Mesendoderm (in vitro differentiated cells): ENCODE measurements at regions not wholly inside any gene's neighbourhood (a gene's known extent, or its start where the extent isn't known, plus 50 kb on each side); places are given as distances from the start of the nearest gene placed in this dataset.
A peak's percentile ranks its signal among the peaks of the same experiment; 100 is the strongest.

Experiments used
- DNase-seq: peaks from one replicate; pipeline ENCODE4 v3.0.0; 2013
- H2AK5ac ChIP-seq: 2 replicates; pipeline ENCODE4 v1.6.1; 2013; ENCODE audit warnings: low read length, inconsistent platforms
- H2BK120ac ChIP-seq: 2 replicates; pipeline ENCODE4 v1.6.1; 2013; ENCODE audit warnings: low read depth, mild to moderate bottlenecking, low read length, moderate library complexity, mixed read lengths
- H2BK15ac ChIP-seq: replicated peaks from 2 replicates; pipeline ENCODE4 v1.6.1; 2013; ENCODE audit warnings: low read depth, mild to moderate bottlenecking, moderate library complexity
- H2BK5ac ChIP-seq: 2 replicates; pipeline ENCODE4 v1.6.1; 2013; ENCODE audit warnings: low read length, inconsistent platforms
- H3K18ac ChIP-seq: 2 replicates; pipeline ENCODE4 v1.6.1; 2013; ENCODE audit warnings: mild to moderate bottlenecking, low read length, mixed read lengths
- H3K23ac ChIP-seq: one replicate; pipeline ENCODE4 v1.6.1; 2013; ENCODE audit warnings: low read length
- H3K27ac ChIP-seq: 2 replicates; pipeline ENCODE4 v1.5.1; 2013; ENCODE audit warnings: low read depth, mild to moderate bottlenecking, inconsistent platforms, low read length, moderate library complexity
- H3K27me3 ChIP-seq: 2 replicates; pipeline ENCODE4 v1.6.1; 2013; ENCODE audit warnings: low read length, control low read depth, mild to moderate bottlenecking, inconsistent platforms; ENCODE audit not compliant: insufficient read depth, poor library complexity
- H3K36me3 ChIP-seq: 2 replicates; pipeline ENCODE4 v1.6.1; 2013; ENCODE audit warnings: low read length, inconsistent platforms; ENCODE audit not compliant: control insufficient read depth, insufficient read depth
- H3K4ac ChIP-seq: one replicate; pipeline ENCODE4 v1.6.1; 2013; ENCODE audit warnings: low read depth, mild to moderate bottlenecking, low read length, moderate library complexity
- H3K4me1 ChIP-seq: 2 replicates; pipeline ENCODE4 v1.6.1; 2013; ENCODE audit warnings: low read depth, low read length, inconsistent platforms; ENCODE audit not compliant: control insufficient read depth
- H3K4me2 ChIP-seq: 2 replicates; pipeline ENCODE4 v1.6.1; 2013; ENCODE audit warnings: low read length
- H3K4me3 ChIP-seq: 2 replicates; pipeline ENCODE4 v1.5.1; 2013; ENCODE audit warnings: mild to moderate bottlenecking, low read length
- H3K56ac ChIP-seq: one replicate; pipeline ENCODE4 v1.6.1; 2013; ENCODE audit warnings: low read length
- H3K79me1 ChIP-seq: 2 replicates; pipeline ENCODE4 v1.6.1; 2013; ENCODE audit warnings: low read length, inconsistent platforms
- H3K79me2 ChIP-seq: 2 replicates; pipeline ENCODE4 v1.6.1; 2013; ENCODE audit warnings: mild to moderate bottlenecking, low read length; ENCODE audit not compliant: control insufficient read depth, insufficient read depth
- H3K9ac ChIP-seq: 2 replicates; pipeline ENCODE4 v1.6.1; 2013; ENCODE audit warnings: low read length, inconsistent platforms
- H4K5ac ChIP-seq: one replicate; pipeline ENCODE4 v1.6.1; 2013; ENCODE audit warnings: low read length
- H4K8ac ChIP-seq: one replicate; pipeline ENCODE4 v1.6.1; 2013; ENCODE audit warnings: low read depth, mild to moderate bottlenecking, control low read depth, low read length, moderate library complexity
- WGBS: extraction: QIAGEN DNeasy Blood & Tissue Kit; methylation state at CpG from one replicate; pipeline ENCODE4 v1.1.7; 2013; ENCODE audit warnings: low lambda C conversion rate, missing lambda C conversion rate; ENCODE audit not compliant: insufficient coverage; ENCODE audit errors: extremely low coverage; 5-methylcytosine and 5-hydroxymethylcytosine counted together

GRCh38 chr1:118504867-118505266 is 319.8 kb upstream of the SPAG17 start:
- no peak overlapping the region for H3K56ac ChIP-seq
- peaks cover 7% of the 10 kb centered on the region for H3K4me1 ChIP-seq
- H3K18ac ChIP-seq: no peak overlapping the region
- no peaks in the 10 kb centered on the region for H3K27me3 ChIP-seq
- H3K4me2 ChIP-seq: no peak overlapping the region
- H3K79me1 ChIP-seq: no peaks in the 10 kb centered on the region
- no peak overlapping the region for H3K4ac ChIP-seq
- no peak overlapping the region for H2BK15ac ChIP-seq
- H3K9ac ChIP-seq: no peak overlapping the region
- no peak overlapping the region for H2BK120ac ChIP-seq
- no peak overlapping the region for H4K5ac ChIP-seq
- H3K79me2 ChIP-seq: no peaks in the 10 kb centered on the region
- no peak overlapping the region for H3K23ac ChIP-seq
- no peak overlapping the region for H2BK5ac ChIP-seq
- no peak overlapping the region for H4K8ac ChIP-seq
- H3K36me3 ChIP-seq: no peaks in the 10 kb centered on the region
- WGBS: no CpG with 5 or more reads among the region's 4 CpGs
- H3K4me3 ChIP-seq: no peak overlapping the region
- no peak overlapping the region for H2AK5ac ChIP-seq
- DNase-seq: no peak
- H3K27ac ChIP-seq: no peak overlapping the region

GRCh38 chr1:118504221-118504644 is 319.2 kb upstream of the SPAG17 start:
- no peaks in the 10 kb centered on the region for H3K79me1 ChIP-seq
- H3K56ac ChIP-seq: peak overlapping the region; percentile 54
- no CpG with 5 or more reads among the region's 2 CpGs for WGBS
- no peak overlapping the region for H2AK5ac ChIP-seq
- no peaks in the 10 kb centered on the region for H3K79me2 ChIP-seq
- peak overlapping the region; percentile 35 for H3K27ac ChIP-seq
- no peak overlapping the region for H4K5ac ChIP-seq
- H3K36me3 ChIP-seq: no peaks in the 10 kb centered on the region
- H3K9ac ChIP-seq: no peak overlapping the region
- DNase-seq: peak; percentile 81
- no peak overlapping the region for H4K8ac ChIP-seq
- no peaks in the 10 kb centered on the region for H3K27me3 ChIP-seq
- no peak overlapping the region for H3K4me3 ChIP-seq
- no peak overlapping the region for H3K4me2 ChIP-seq
- no peak overlapping the region for H3K18ac ChIP-seq
- H3K23ac ChIP-seq: no peak overlapping the region
- no peak overlapping the region for H2BK15ac ChIP-seq
- no peak overlapping the region for H2BK5ac ChIP-seq
- no peak overlapping the region for H3K4ac ChIP-seq
- no peak overlapping the region for H2BK120ac ChIP-seq
- H3K4me1 ChIP-seq: peaks cover 7% of the 10 kb centered on the region

GRCh38 chr1:118503752-118504151 is 318.7 kb upstream of the SPAG17 start:
- DNase-seq: no peak
- Histone ChIP-seq H3K79me1 (no peaks in the 10 kb centered on the region), H2BK120ac (no peak overlapping the region), H3K4me2 (no peak overlapping the region), H3K79me2 (no peaks in the 10 kb centered on the region), H3K4ac (no peak overlapping the region), H2BK15ac (no peak overlapping the region), H3K27ac (no peak overlapping the region), H4K8ac (no peak overlapping the region), H4K5ac (no peak overlapping the region), H3K18ac (no peak overlapping the region), H3K36me3 (no peaks in the 10 kb centered on the region), H2BK5ac (no peak overlapping the region), H3K23ac (no peak overlapping the region), H3K56ac (peak overlapping the region; percentile 26), H3K4me3 (no peak overlapping the region), H3K4me1 (peaks cover 7% of the 10 kb centered on the region), H3K9ac (no peak overlapping the region), H3K27me3 (no peaks in the 10 kb centered on the region), H2AK5ac (no peak overlapping the region)

GRCh38 chr1:118494998-118495397 is 310.0 kb upstream of the SPAG17 start:
- Histone ChIP-seq H3K9ac (no peak overlapping the region), H3K27me3 (no peaks in the 10 kb centered on the region), H3K4me3 (no peak overlapping the region), H3K4me1 (no peaks in the 10 kb centered on the region), H3K18ac (no peak overlapping the region), H3K79me1 (no peaks in the 10 kb centered on the region), H3K23ac (no peak overlapping the region), H2BK15ac (no peak overlapping the region), H4K8ac (no peak overlapping the region), H3K56ac (no peak overlapping the region), H2BK120ac (no peak overlapping the region), H3K79me2 (no peaks in the 10 kb centered on the region), H4K5ac (no peak overlapping the region), H3K4me2 (no peak overlapping the region), H3K27ac (no peak overlapping the region), H3K4ac (no peak overlapping the region), H2AK5ac (no peak overlapping the region), H2BK5ac (no peak overlapping the region), H3K36me3 (no peaks in the 10 kb centered on the region)
- DNase-seq: no peak
- WGBS: no CpG with 5 or more reads among the region's 1 CpG

GRCh38 chr1:118488787-118489186 is 303.8 kb upstream of the SPAG17 start:
- no peak overlapping the region for H3K56ac ChIP-seq
- DNase-seq: no peak
- H2BK5ac ChIP-seq: no peak overlapping the region
- WGBS: no CpG with 5 or more reads among the region's 3 CpGs
- no peak overlapping the region for H4K5ac ChIP-seq
- no peak overlapping the region for H3K4me3 ChIP-seq
- H3K27ac ChIP-seq: no peak overlapping the region
- H2BK120ac ChIP-seq: no peak overlapping the region
- no peak overlapping the region for H3K9ac ChIP-seq
- H3K36me3 ChIP-seq: no peaks in the 10 kb centered on the region
- H3K4me1 ChIP-seq: peaks cover under 1% of the 10 kb centered on the region
- no peak overlapping the region for H2AK5ac ChIP-seq
- no peak overlapping the region for H3K23ac ChIP-seq
- no peak overlapping the region for H3K4ac ChIP-seq
- no peaks in the 10 kb centered on the region for H3K79me2 ChIP-seq
- no peak overlapping the region for H2BK15ac ChIP-seq
- H3K79me1 ChIP-seq: no peaks in the 10 kb centered on the region
- no peak overlapping the region for H4K8ac ChIP-seq
- H3K4me2 ChIP-seq: no peak overlapping the region
- no peaks in the 10 kb centered on the region for H3K27me3 ChIP-seq
- no peak overlapping the region for H3K18ac ChIP-seq

- WGBS: no CpG with 5 or more reads among the region's 2 CpGs
- H4K8ac ChIP-seq: no peak overlapping the region
- H3K27me3 ChIP-seq: no peaks in the 10 kb centered on the region
- H3K4me3 ChIP-seq: no peak overlapping the region
- no peak overlapping the region for H3K27ac ChIP-seq
- H3K4me1 ChIP-seq: peaks cover 5% of the 10 kb centered on the region
- H2BK5ac ChIP-seq: no peak overlapping the region
- H4K5ac ChIP-seq: no peak overlapping the region
- no peak overlapping the region for H2BK120ac ChIP-seq
- no peak overlapping the region for H3K23ac ChIP-seq
- H3K18ac ChIP-seq: no peak overlapping the region
- no peak for DNase-seq
- H2AK5ac ChIP-seq: no peak overlapping the region
- H3K79me1 ChIP-seq: no peaks in the 10 kb centered on the region
- no peak overlapping the region for H3K4me2 ChIP-seq
- no peak overlapping the region for H3K9ac ChIP-seq
- no peaks in the 10 kb centered on the region for H3K79me2 ChIP-seq
- H3K56ac ChIP-seq: no peak overlapping the region
- H2BK15ac ChIP-seq: no peak overlapping the region
- no peak overlapping the region for H3K4ac ChIP-seq
- H3K36me3 ChIP-seq: no peaks in the 10 kb centered on the region
Measured at GRCh38 chr1:118487932-118488331, 302.9 kb upstream of the SPAG17 start.
